ENCODE measurements at regions not wholly inside any gene's neighbourhood (a gene's known extent, or its start where the extent isn't known, plus 50 kb on each side); places are given as distances from the start of the nearest gene placed in this dataset.

GRCh38 chr4:38311495-38312126 is 351.4 kb downstream of the PTTG2 start:
- DNase-seq (ENCODE audit: low spot score): no peak

GRCh38 chr4:38313175-38313574 is 350.8 kb upstream of the KLF3 start:
- DNase-seq (ENCODE audit: low spot score): peak; percentile 71

DNA sequence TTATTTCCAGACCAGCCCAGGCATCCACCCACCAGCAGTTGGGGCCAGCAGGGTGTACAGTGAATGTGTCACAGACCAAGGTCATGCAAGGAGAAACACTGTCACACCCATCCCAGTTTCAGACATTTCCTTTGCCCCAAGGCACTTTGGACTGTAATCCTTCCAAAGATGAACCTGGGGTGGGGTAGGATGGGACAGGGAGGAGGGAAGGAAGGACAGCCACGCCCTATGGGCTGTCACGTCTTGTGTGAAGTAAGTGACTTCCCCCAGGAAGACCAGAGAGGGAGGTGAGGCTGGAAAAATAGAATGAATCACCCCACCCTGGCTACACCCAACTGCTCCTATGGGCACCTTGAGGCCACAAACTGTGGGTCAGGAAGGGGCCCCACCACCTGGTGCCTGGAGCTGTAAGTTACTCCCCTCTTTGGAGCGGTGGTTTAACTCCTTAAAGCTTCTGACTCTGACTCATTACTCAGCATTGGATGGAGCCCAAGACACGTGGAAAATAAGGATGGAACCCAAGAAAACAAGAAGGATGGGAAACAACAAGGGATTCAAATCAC is 349.9 kb upstream of the KLF3 start:
- peak; percentile 89 for DNase-seq (ENCODE audit: low spot score)

- DNase-seq (ENCODE audit: low spot score): peak; percentile 76
Measured at GRCh38 chr4:38314663-38315062, 349.3 kb upstream of the KLF3 start.

GRCh38 chr4:38315286-38315685 is 348.7 kb upstream of the KLF3 start:
- no peak for DNase-seq (ENCODE audit: low spot score)

DNA sequence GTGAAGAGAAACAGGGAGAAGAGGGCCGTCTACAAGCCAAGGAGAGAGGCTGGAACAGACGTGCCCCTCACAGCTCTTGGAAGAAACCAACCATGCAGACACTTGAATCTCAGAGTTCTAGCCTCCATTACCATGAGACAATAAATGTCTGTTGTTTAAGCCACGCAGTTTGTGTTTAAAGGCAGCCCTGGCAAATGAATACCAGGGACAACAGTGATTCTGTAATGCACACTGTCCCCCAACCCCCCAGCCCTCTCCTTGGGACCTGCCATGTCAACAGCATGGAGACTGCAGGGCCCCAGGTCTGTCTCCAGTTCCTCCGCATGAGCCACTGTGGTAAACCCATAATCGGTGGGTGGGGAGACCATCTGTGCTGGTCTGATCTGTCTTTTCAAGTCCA is 348.0 kb upstream of the KLF3 start:
- DNase-seq (ENCODE audit: low spot score): no peak

GRCh38 chr4:38317041-38317674 is 346.8 kb upstream of the KLF3 start:
- DNase-seq (ENCODE audit: low spot score): no peak

GRCh38 chr4:38318737-38319455 is 345.1 kb upstream of the KLF3 start:
- DNase-seq (ENCODE audit: low spot score): peak; percentile 94

- peak; percentile 83 for DNase-seq (ENCODE audit: low spot score)
Measured at GRCh38 chr4:38319456-38320342, 344.3 kb upstream of the KLF3 start.

- DNase-seq (ENCODE audit: low spot score): no peak
Measured at GRCh38 chr4:38320343-38320695, 343.7 kb upstream of the KLF3 start.

GRCh38 chr4:38320833-38321232 is 343.2 kb upstream of the KLF3 start:
- no peak for DNase-seq (ENCODE audit: low spot score)

DNA sequence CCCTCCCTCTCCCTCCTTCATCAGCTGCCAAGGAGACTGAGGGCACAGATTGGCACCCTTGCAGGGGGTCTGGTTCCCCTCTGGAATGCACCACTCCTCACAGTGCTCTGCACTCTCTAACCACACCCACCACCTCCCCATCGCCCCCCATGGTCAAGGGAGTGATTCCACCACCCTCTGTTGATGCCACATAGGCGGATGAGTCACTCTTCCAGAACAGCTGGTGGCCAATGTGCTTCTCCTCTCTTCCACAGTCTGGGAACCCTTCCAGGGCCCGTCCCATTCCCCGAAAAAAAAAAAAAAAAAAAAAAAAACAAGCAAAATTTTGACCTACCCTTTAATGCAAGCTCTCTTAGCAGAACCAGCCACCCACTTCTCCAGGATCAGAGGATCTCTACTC is 341.3 kb upstream of the KLF3 start:
- peak; percentile 68 for DNase-seq (ENCODE audit: low spot score)

- DNase-seq (ENCODE audit: low spot score): no peak
Measured at GRCh38 chr4:38323141-38323641, 340.8 kb upstream of the KLF3 start.

DNA sequence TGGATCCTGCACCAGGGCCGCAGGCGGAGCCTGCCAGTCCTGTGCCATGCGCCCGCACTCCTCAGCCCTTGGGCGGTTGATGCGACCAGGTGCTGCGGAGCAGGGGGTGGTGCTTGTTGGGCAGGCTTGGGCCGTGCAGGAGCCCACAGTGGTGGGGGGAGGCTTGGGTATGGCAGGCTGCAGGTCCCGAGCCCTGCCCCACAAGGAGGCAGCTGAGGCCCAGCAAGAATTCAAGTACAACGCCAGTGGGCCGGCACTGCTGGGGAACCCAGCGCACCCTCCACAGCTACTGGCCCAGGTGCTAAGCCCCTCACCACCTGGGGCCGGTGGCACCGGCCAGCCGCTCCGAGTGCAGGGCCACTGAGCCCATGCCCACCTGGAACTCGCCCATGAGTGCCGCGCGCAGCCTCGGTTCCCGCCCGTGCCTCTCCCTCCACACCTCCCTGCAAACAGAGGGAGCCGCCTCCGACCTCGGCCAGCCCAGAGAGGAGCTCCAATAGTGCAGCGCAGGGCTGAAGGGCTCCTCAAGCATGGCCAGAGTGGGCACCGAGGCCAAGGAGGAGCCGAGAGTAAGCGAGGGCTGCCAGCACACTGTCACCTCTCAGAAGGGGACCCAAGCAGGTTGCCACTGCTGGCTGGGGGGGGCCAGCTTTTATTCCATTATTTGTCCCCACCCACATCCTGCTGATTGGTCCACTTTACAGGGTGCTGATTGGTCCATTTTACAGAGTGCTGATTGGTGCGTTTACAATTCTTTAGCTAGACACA is 339.0 kb upstream of the KLF3 start:
- DNase-seq (ENCODE audit: low spot score): no peak

- no peak for DNase-seq (ENCODE audit: low spot score)
Measured at GRCh38 chr4:38325629-38325913, 338.4 kb upstream of the KLF3 start.

DNA sequence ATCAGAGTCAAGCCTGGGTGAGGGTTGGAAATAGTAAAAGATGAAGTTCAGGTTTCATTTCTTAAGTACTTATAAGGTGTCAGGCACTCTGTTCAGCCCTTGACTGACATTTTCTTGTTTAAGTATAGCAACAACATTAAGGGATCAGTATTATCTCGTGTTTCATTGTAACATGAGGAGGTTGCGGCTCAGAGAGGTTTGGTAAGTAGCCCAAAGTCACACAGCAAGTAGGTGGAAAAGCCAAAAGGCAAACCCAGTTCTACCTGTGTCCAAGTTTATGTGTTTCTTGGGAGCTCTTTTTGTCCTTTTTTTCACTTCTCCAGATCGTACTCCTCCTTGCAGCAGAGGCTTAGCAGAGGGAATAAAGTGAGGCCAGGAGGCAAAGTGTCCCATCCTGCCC is 337.5 kb upstream of the KLF3 start:
- DNase-seq (ENCODE audit: low spot score): no peak

DNA sequence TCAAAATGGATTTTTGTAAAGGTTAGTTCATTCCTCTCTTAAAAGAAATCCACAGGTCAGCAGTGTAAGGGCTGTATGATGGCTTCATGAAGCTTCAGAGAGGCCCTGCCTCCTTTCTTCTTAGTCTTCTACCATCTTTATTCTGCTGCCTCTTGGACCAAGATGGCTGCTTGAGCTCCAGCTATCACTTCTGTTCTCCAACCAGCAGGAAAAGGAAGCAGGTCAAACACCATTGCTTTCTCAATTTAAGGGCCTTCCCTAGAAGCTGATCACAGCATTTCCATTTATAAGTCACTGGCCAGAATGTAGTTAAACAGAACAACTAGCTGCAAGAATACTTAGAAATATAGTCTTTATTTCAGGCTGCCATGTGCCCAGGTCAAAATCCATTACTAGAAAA is 336.8 kb upstream of the KLF3 start:
- DNase-seq (ENCODE audit: low spot score): no peak

DNA sequence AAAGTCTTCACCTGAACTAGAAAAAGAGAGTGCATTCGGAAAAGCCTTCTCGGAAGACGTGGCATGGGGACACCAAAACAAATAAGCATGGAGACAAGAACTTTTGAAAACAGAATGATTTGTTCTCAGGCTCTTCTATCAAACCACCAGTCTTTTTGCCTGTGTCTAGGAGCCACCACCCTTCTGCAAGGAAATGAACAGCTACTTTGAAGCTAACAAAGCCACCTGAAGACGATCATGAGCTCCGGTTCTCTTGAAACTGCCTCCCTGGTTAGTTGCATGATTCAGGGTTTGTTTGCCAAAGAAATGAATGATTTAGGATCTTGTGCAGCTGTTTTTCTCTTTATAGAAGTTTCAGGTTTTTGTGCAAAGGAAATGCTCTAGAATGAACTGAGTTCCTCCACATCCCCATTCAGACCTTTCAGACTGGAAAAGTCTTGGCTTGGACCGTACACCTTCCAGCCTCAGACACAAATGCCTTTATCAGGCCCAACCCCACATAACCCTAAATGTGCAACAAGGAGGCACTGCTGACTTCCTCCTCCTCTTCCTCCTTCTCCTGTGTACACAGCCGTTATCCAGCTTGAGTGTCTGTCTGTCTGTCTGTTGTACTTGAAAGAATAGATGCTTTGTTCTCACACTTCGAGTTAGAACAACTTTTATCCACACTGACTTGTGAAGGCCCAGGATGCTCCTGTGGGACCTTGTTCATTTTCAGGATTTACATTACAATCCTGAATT is 334.8 kb upstream of the KLF3 start:
- DNase-seq (ENCODE audit: low spot score): no peak

- no peak for DNase-seq (ENCODE audit: low spot score)
Measured at GRCh38 chr4:38330321-38330720, 333.7 kb upstream of the KLF3 start.

DNA sequence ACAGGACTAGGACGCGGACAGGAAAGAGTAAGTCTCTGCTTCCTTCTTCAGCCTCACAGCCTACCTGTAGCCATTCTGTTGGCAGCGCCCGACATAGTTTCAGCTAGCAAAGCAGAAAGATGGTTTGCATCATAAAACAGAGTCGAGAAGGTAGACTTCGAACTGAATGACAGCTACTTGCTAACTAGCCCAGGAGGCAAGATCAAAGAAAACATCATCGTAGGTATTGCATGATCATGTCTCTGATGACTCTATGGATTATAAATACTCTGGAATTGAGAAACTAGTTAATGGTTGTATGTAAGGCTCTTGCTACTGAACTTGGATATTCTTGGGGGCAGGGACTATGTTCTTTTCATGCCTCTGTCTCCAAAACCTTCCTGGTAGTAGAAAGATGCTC is 333.1 kb upstream of the KLF3 start:
- DNase-seq (ENCODE audit: low spot score): no peak

DNA sequence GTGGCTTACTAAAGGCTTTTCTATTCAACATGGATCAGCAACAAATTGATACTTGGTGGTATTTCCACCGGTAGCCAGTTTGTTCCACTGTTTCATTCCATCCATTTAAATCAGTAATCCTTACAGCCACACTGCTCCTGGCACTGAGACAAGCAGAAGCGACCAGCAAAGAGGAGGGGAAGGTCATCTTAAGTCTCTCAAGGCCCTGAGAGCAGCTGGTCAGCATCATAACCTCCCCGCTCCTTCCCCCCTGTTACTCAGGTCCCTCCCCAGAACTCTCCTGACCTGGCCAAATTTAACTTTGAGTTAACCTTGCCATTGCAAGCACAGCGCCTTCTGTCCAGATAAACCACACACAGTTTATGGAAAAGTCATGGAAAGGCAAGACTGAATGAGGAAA is 331.3 kb upstream of the KLF3 start:
- no peak for DNase-seq (ENCODE audit: low spot score)

Measured in LoVo (cell line).